ENCODE measurements at regions not wholly inside any gene's neighbourhood (a gene's known extent, or its start where the extent isn't known, plus 50 kb on each side); places are given as distances from the start of the nearest gene placed in this dataset.

GRCh38 chr3:103393395-103394186, 958.8 kb downstream of the ZPLD1 start:
- H3K27me3 Mint-ChIP-seq, result no peaks in the 10 kb centered on the region
- H3K4me3 Mint-ChIP-seq, result no peak overlapping the region
- H3K36me3 Mint-ChIP-seq (ENCODE audit: low read depth), result no peaks in the 10 kb centered on the region
- H3K27ac Mint-ChIP-seq, result no peak overlapping the region
- peaks cover 5% of the 10 kb centered on the region for H3K9me3 Mint-ChIP-seq
- H3K4me1 Mint-ChIP-seq (ENCODE audit: low read depth), result no peaks in the 10 kb centered on the region

GRCh38 chr3:103403191-103403590, 968.4 kb downstream of the ZPLD1 start:
- Mint-ChIP-seq H3K9me3 (no peaks in the 10 kb centered on the region), H3K36me3 (ENCODE audit: low read depth) (no peaks in the 10 kb centered on the region), H3K27me3 (no peaks in the 10 kb centered on the region), H3K4me3 (no peak overlapping the region), H3K4me1 (ENCODE audit: low read depth) (no peaks in the 10 kb centered on the region), H3K27ac (no peak overlapping the region)

DNA sequence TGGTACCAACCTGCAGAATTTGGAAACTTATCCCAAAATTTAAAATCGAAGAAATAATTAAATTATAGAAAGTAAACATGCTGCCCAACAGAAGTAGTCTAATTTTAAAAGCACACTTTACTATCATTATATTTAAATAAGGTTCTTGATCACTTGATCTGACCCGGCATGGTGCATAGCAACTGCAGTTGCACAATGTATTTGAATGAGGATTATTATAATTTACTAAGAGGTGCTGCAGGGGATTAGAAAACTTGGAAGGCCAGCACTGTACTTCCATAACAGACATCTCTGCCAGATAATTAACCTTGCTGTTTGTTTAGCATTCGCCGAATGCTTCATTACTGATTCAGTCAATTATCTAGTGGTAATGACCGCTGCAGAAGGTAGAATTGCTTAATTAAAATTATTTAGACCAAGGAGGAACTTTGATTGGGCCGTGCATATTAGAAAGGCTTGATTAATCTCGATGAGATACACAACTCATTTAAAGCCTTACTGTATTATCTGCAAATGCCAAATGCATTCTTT, 971.6 kb downstream of the ZPLD1 start:
- H3K4me3 Mint-ChIP-seq, result no peak overlapping the region
- H3K27ac Mint-ChIP-seq, result no peak overlapping the region
- no peaks in the 10 kb centered on the region for H3K27me3 Mint-ChIP-seq
- H3K36me3 Mint-ChIP-seq (ENCODE audit: low read depth), result no peaks in the 10 kb centered on the region
- no peaks in the 10 kb centered on the region for H3K4me1 Mint-ChIP-seq (ENCODE audit: low read depth)
- no peaks in the 10 kb centered on the region for H3K9me3 Mint-ChIP-seq

GRCh38 chr3:103410231-103410630, 975.4 kb downstream of the ZPLD1 start:
- Mint-ChIP-seq H3K4me3 (no peak overlapping the region), H3K36me3 (ENCODE audit: low read depth) (no peaks in the 10 kb centered on the region), H3K9me3 (no peaks in the 10 kb centered on the region), H3K4me1 (ENCODE audit: low read depth) (no peaks in the 10 kb centered on the region), H3K27ac (no peak overlapping the region), H3K27me3 (no peaks in the 10 kb centered on the region)

DNA sequence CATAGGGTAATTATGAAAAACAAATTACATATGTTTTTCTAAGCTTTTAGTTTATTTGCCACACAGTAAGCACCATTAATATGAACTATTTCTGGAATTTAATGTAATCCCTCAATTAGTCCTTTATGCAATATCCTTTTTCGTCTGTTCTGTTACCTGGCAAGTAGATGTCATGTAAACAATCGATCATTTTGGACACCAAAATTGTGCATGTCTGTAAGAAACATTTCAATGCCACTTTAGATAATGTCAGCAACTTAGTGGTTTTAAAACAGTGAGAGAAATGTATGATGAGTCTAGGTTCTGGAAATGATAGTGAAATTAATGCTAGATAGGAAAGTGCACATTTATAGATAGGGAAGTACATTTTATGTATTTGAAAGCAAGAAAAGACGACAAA, 986.6 kb downstream of the ZPLD1 start:
- Mint-ChIP-seq H3K27me3 (no peaks in the 10 kb centered on the region), H3K4me3 (no peak overlapping the region), H3K9me3 (peaks cover 4% of the 10 kb centered on the region), H3K36me3 (ENCODE audit: low read depth) (no peaks in the 10 kb centered on the region), H3K4me1 (ENCODE audit: low read depth) (no peaks in the 10 kb centered on the region), H3K27ac (no peak overlapping the region)

GRCh38 chr3:103437883-103438282, 1003.1 kb downstream of the ZPLD1 start:
- H3K9me3 Mint-ChIP-seq, result peaks cover 8% of the 10 kb centered on the region
- H3K27me3 Mint-ChIP-seq, result no peaks in the 10 kb centered on the region
- no peak overlapping the region for H3K27ac Mint-ChIP-seq
- H3K36me3 Mint-ChIP-seq (ENCODE audit: low read depth), result no peaks in the 10 kb centered on the region
- H3K4me1 Mint-ChIP-seq (ENCODE audit: low read depth), result no peaks in the 10 kb centered on the region
- no peak overlapping the region for H3K4me3 Mint-ChIP-seq

GRCh38 chr3:103440539-103441203, 1005.9 kb downstream of the ZPLD1 start:
- Mint-ChIP-seq H3K4me1 (ENCODE audit: low read depth) (no peaks in the 10 kb centered on the region), H3K27ac (no peak overlapping the region), H3K36me3 (ENCODE audit: low read depth) (no peaks in the 10 kb centered on the region), H3K27me3 (no peaks in the 10 kb centered on the region), H3K9me3 (peaks cover 8% of the 10 kb centered on the region), H3K4me3 (no peak overlapping the region)

DNA sequence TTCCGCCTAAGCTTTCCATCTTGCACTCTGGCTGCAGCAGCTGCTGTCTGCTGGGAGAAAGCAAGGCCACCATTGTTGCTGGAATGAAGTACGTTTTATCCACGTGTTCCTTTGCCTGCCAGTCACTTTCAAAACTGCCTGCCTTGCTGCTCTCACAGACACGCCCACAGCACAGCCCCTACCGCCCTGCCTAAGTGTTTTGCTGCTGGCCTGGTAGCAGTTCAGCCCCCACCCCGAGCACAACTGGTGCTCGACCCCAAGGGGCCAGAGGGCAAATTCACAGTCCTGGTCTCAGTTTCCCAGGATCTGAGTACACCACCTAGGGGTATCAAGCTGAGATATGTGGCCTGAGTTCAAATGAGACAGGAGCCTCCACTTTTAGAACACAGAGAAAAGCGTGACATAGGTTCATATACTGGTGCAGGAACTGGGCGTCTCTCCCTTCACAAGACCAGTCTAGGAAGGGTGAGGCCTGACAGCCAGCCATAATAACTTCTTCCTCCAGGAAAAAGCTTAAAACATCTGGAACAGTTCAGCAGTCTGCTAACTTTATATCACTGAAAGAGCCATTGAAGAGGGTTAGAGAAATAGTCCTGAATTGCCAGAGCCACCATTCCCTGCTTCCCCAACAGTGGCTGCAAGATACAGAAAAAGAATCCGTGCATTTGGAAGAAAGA, 1012.3 kb downstream of the ZPLD1 start:
- H3K9me3 Mint-ChIP-seq, result peaks cover 6% of the 10 kb centered on the region
- no peaks in the 10 kb centered on the region for H3K36me3 Mint-ChIP-seq (ENCODE audit: low read depth)
- no peak overlapping the region for H3K4me3 Mint-ChIP-seq
- no peaks in the 10 kb centered on the region for H3K4me1 Mint-ChIP-seq (ENCODE audit: low read depth)
- H3K27me3 Mint-ChIP-seq, result no peaks in the 10 kb centered on the region
- H3K27ac Mint-ChIP-seq, result no peak overlapping the region

GRCh38 chr3:103453152-103453551, 1018.3 kb downstream of the ZPLD1 start:
- Mint-ChIP-seq H3K4me1 (ENCODE audit: low read depth) (no peaks in the 10 kb centered on the region), H3K9me3 (peaks cover 13% of the 10 kb centered on the region), H3K27ac (no peak overlapping the region), H3K27me3 (no peaks in the 10 kb centered on the region), H3K4me3 (no peak overlapping the region), H3K36me3 (ENCODE audit: low read depth) (no peaks in the 10 kb centered on the region)

DNA sequence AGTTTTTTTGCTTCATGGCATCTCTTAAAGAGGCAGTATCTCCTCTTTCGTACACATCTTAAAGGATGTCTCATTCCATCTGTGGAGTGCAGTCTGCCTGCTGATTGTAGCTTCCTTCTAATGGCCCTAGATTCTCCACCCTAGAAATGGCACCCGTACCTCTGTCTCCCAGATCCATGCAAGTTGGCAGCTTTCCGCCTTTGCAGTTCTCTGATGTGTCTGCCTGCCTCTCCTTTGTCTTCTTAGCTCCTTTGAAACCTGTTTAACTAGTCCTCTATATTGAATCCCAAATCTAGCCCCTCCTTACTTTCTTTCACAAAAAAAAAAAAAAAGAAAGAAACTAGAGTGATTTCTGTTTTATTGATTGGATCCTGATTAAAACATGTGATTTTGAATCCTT, 1025.0 kb downstream of the ZPLD1 start:
- Mint-ChIP-seq H3K27ac (no peak overlapping the region), H3K4me3 (no peak overlapping the region), H3K4me1 (ENCODE audit: low read depth) (no peaks in the 10 kb centered on the region), H3K9me3 (peaks cover 12% of the 10 kb centered on the region), H3K36me3 (ENCODE audit: low read depth) (no peaks in the 10 kb centered on the region), H3K27me3 (no peaks in the 10 kb centered on the region)

- Mint-ChIP-seq H3K27ac (no peak overlapping the region), H3K4me3 (no peak overlapping the region), H3K4me1 (ENCODE audit: low read depth) (no peaks in the 10 kb centered on the region), H3K27me3 (no peaks in the 10 kb centered on the region), H3K9me3 (no peaks in the 10 kb centered on the region), H3K36me3 (ENCODE audit: low read depth) (no peaks in the 10 kb centered on the region)
Measured at GRCh38 chr3:103470498-103470897, 1035.7 kb downstream of the ZPLD1 start.

- Mint-ChIP-seq H3K4me3 (no peak overlapping the region), H3K27me3 (no peaks in the 10 kb centered on the region), H3K36me3 (ENCODE audit: low read depth) (no peaks in the 10 kb centered on the region), H3K27ac (no peak overlapping the region), H3K4me1 (ENCODE audit: low read depth) (no peaks in the 10 kb centered on the region), H3K9me3 (peaks cover 7% of the 10 kb centered on the region)
Measured at GRCh38 chr3:103494011-103494410, 1059.2 kb downstream of the ZPLD1 start.

- H3K4me1 Mint-ChIP-seq (ENCODE audit: low read depth), result no peaks in the 10 kb centered on the region
- no peak overlapping the region for H3K4me3 Mint-ChIP-seq
- H3K27me3 Mint-ChIP-seq, result no peaks in the 10 kb centered on the region
- peaks cover 7% of the 10 kb centered on the region for H3K9me3 Mint-ChIP-seq
- H3K27ac Mint-ChIP-seq, result no peak overlapping the region
- H3K36me3 Mint-ChIP-seq (ENCODE audit: low read depth), result no peaks in the 10 kb centered on the region
Measured at GRCh38 chr3:103494512-103494911, 1059.7 kb downstream of the ZPLD1 start.

GRCh38 chr3:103495186-103495585, 1060.4 kb downstream of the ZPLD1 start:
- Mint-ChIP-seq H3K4me3 (no peak overlapping the region), H3K4me1 (ENCODE audit: low read depth) (no peaks in the 10 kb centered on the region), H3K27me3 (no peaks in the 10 kb centered on the region), H3K9me3 (peaks cover 9% of the 10 kb centered on the region), H3K27ac (no peak overlapping the region), H3K36me3 (ENCODE audit: low read depth) (no peaks in the 10 kb centered on the region)

Data from stimulated activated naive CD8-positive, alpha-beta T cell treated with anti-CD3 and anti-CD28 coated beads, Interleukin-15, Interleukin-2, amounts not matched to agents 100 ng/mL and 50 ng/mL, for 24 hours (primary cell).